ENCODE measurements at regions not wholly inside any gene's neighbourhood (a gene's known extent, or its start where the extent isn't known, plus 50 kb on each side); places are given as distances from the start of the nearest gene placed in this dataset.

GRCh38 chr2:195428673-195429072 lies 228.4 kb upstream of the SLC39A10 start:
- Mint-ChIP-seq H3K27me3 (ENCODE audit: low read depth, unreplicated experiment) (no peaks in the 10 kb centered on the region), H3K4me1 (ENCODE audit: low read depth, unreplicated experiment) (no peaks in the 10 kb centered on the region), H3K4me3 (ENCODE audit: unreplicated experiment) (no peak overlapping the region), H3K9me3 (ENCODE audit: unreplicated experiment) (no peaks in the 10 kb centered on the region), H3K36me3 (ENCODE audit: low read depth, unreplicated experiment) (no peaks in the 10 kb centered on the region), H3K27ac (ENCODE audit: unreplicated experiment) (no peak overlapping the region)
- Histone ChIP-seq H3K9me3 (ENCODE audit: insufficient read depth, low read depth, low read length) (no peaks in the 10 kb centered on the region), H3K4me3 (ENCODE audit: insufficient read depth, low read depth, low read length) (no peak overlapping the region), H3K27me3 (ENCODE audit: insufficient read depth, low read length) (no peaks in the 10 kb centered on the region), H3K27ac (ENCODE audit: low read depth, low read length) (no peak overlapping the region), H4K20me1 (ENCODE audit: insufficient read depth, low read length) (no peaks in the 10 kb centered on the region), H3K79me2 (ENCODE audit: insufficient read depth, low read length) (no peaks in the 10 kb centered on the region), H3K9ac (ENCODE audit: low read length) (no peak overlapping the region), H3K4me1 (ENCODE audit: insufficient read depth, low read length) (no peaks in the 10 kb centered on the region), H3K36me3 (ENCODE audit: insufficient read depth, low read length) (no peaks in the 10 kb centered on the region), H2AFZ (ENCODE audit: low read depth, low read length) (no peak overlapping the region), H3K4me2 (ENCODE audit: low read length) (no peak overlapping the region)
- TF ChIP-seq CTCF (IDR thresholded peaks at IDR 0.05; ENCODE audit: insufficient read depth, low read depth, low read length) = no peak
- FAIRE-seq = no peak
- DNase-seq (ENCODE audit: low read depth) = no peak

DNA sequence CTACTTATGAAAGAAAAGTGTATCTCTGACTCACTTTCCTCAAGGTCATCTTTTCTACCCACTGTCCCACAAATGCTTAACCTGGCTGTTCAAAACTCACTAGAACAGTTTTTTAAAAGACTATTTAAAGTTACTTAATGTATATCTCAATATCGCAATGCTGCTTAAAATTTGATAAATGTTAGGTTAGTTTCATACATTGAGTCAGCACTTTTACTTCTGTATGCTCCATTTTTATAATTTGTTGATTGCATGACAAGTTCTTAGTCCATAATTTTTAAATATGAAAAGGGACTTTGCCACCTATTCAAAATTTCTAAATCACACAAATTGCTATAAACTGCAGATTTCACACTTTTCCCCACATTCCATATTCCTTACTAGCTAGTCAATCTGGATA lies 231.7 kb upstream of the SLC39A10 start:
- no peaks in the 10 kb centered on the region for H3K9me3 Mint-ChIP-seq (ENCODE audit: unreplicated experiment)
- H4K20me1 ChIP-seq (ENCODE audit: insufficient read depth, low read length) = no peaks in the 10 kb centered on the region
- H3K4me3 ChIP-seq (ENCODE audit: insufficient read depth, low read depth, low read length) = no peak overlapping the region
- H3K27me3 Mint-ChIP-seq (ENCODE audit: low read depth, unreplicated experiment) = no peaks in the 10 kb centered on the region
- FAIRE-seq (no peak), DNase-seq (ENCODE audit: low read depth) (no peak)
- no peaks in the 10 kb centered on the region for H3K9me3 ChIP-seq (ENCODE audit: insufficient read depth, low read depth, low read length)
- no peaks in the 10 kb centered on the region for H3K36me3 Mint-ChIP-seq (ENCODE audit: low read depth, unreplicated experiment)
- H2AFZ ChIP-seq (ENCODE audit: low read depth, low read length) = no peak overlapping the region
- H3K27ac ChIP-seq (ENCODE audit: low read depth, low read length) = no peak overlapping the region
- no peaks in the 10 kb centered on the region for H3K4me1 Mint-ChIP-seq (ENCODE audit: low read depth, unreplicated experiment)
- TF ChIP-seq EZH2 (IDR thresholded peaks at IDR 0.05; ENCODE audit: insufficient read depth, low read length) = no peak
- no peak for TF ChIP-seq CTCF (IDR thresholded peaks at IDR 0.05; ENCODE audit: insufficient read depth, low read depth, low read length)
- H3K36me3 ChIP-seq (ENCODE audit: insufficient read depth, low read length) = no peaks in the 10 kb centered on the region
- no peak overlapping the region for H3K4me3 Mint-ChIP-seq (ENCODE audit: unreplicated experiment)
- no peak overlapping the region for H3K9ac ChIP-seq (ENCODE audit: low read length)
- no peaks in the 10 kb centered on the region for H3K79me2 ChIP-seq (ENCODE audit: insufficient read depth, low read length)
- no peak overlapping the region for H3K27ac Mint-ChIP-seq (ENCODE audit: unreplicated experiment)
- no peaks in the 10 kb centered on the region for H3K27me3 ChIP-seq (ENCODE audit: insufficient read depth, low read length)
- no peak overlapping the region for H3K4me2 ChIP-seq (ENCODE audit: low read length)
- H3K4me1 ChIP-seq (ENCODE audit: insufficient read depth, low read length) = no peaks in the 10 kb centered on the region

GRCh38 chr2:195419033-195419432 lies 238.0 kb upstream of the SLC39A10 start:
- H3K27me3 ChIP-seq (ENCODE audit: insufficient read depth, low read length) = no peaks in the 10 kb centered on the region
- Mint-ChIP-seq H3K4me3 (ENCODE audit: unreplicated experiment) (no peak overlapping the region), H3K4me1 (ENCODE audit: low read depth, unreplicated experiment) (no peaks in the 10 kb centered on the region), H3K9me3 (ENCODE audit: unreplicated experiment) (no peaks in the 10 kb centered on the region), H3K27me3 (ENCODE audit: low read depth, unreplicated experiment) (no peaks in the 10 kb centered on the region), H3K27ac (ENCODE audit: unreplicated experiment) (no peak overlapping the region), H3K36me3 (ENCODE audit: low read depth, unreplicated experiment) (no peaks in the 10 kb centered on the region)
- TF ChIP-seq EZH2 (IDR thresholded peaks at IDR 0.05; ENCODE audit: insufficient read depth, low read length) = no peak
- no peak for TF ChIP-seq CTCF (IDR thresholded peaks at IDR 0.05; ENCODE audit: insufficient read depth, low read depth, low read length)
- no peaks in the 10 kb centered on the region for H3K9me3 ChIP-seq (ENCODE audit: insufficient read depth, low read depth, low read length)
- H3K9ac ChIP-seq (ENCODE audit: low read length) = no peak overlapping the region
- no peaks in the 10 kb centered on the region for H3K4me1 ChIP-seq (ENCODE audit: insufficient read depth, low read length)
- DNase-seq (ENCODE audit: low read depth) (no peak), FAIRE-seq (no peak)
- no peak overlapping the region for H3K27ac ChIP-seq (ENCODE audit: low read depth, low read length)
- H3K36me3 ChIP-seq (ENCODE audit: insufficient read depth, low read length) = no peaks in the 10 kb centered on the region
- H2AFZ ChIP-seq (ENCODE audit: low read depth, low read length) = no peak overlapping the region
- H4K20me1 ChIP-seq (ENCODE audit: insufficient read depth, low read length) = no peaks in the 10 kb centered on the region
- no peaks in the 10 kb centered on the region for H3K79me2 ChIP-seq (ENCODE audit: insufficient read depth, low read length)
- H3K4me2 ChIP-seq (ENCODE audit: low read length) = no peak overlapping the region
- no peak overlapping the region for H3K4me3 ChIP-seq (ENCODE audit: insufficient read depth, low read depth, low read length)
